Right atrium auricular region (tissue), 2 donors: ENCODE measurements at regions not wholly inside any gene's neighbourhood (a gene's known extent, or its start where the extent isn't known, plus 50 kb on each side); places are given as distances from the start of the nearest gene placed in this dataset.

Experiments used
- DNase-seq: peaks from one replicate; pipeline ENCODE4 v3.0.0-alpha.2; 2019; ENCODE audit warnings: low spot score
- H3K27ac ChIP-seq, 2 donors: fragments of 200-600 bp; sonication (generic); 1 replicate in 1 of 2; 2 replicates in 1 of 2; pipeline ENCODE4 v1.5.1; 2016 to 2019
- H3K27me3 ChIP-seq, 2 donors: fragments of 200-600 bp; sonication (generic); one replicate each; pipeline versions ENCODE4 v1.5.1 to v1.6.0; 2017 to 2019
- H3K36me3 ChIP-seq: fragments of 200-600 bp; sonication (generic); one replicate; pipeline ENCODE4 v1.5.1; 2016
- H3K4me1 ChIP-seq, 2 donors: fragments of 200-600 bp; sonication (generic); one replicate each; pipeline versions ENCODE4 v1.5.1 to v1.6.0; 2017 to 2019
- H3K4me3 ChIP-seq, 2 donors: fragments of 200-600 bp; sonication (generic); 1 replicate in 1 of 2; 2 replicates in 1 of 2; pipeline ENCODE4 v1.5.1; 2017 to 2019; ENCODE audit warnings: mild to moderate bottlenecking in 1 of 2, moderate library complexity in 1 of 2
- H3K9me3 ChIP-seq, 2 donors: fragments of 200-600 bp; sonication (generic); one replicate each; pipeline ENCODE4 v1.5.1; 2019
- TF ChIP-seq, protein P1 (sequence below), 2 donors: fragments of 200-600 bp; sonication (generic); IDR thresholded peaks; one replicate each; pipeline ENCODE4 v1.5.1; 2019; ENCODE audit warnings: antibody characterized with exemption in 2 of 2

DNA sequence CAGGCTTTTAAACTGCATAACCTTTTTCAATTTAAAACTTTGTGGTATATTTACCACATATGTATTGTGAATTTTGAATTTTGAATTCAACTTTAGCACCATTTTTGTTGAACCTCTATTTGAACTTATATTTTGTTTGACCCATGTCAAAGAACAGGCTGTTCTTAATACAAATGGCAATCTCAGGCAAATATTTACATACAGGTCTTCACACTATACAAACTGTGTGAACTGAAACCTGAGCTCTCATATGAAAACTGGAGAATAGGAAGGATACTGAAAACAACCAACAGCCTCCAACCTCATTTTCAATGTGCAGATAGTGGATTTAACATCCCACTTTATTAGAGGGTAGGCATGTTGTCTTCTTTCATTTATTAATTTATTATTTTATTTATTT is 491.8 kb downstream of the KCNJ3 start:
- TF ChIP-seq, protein P1, sequence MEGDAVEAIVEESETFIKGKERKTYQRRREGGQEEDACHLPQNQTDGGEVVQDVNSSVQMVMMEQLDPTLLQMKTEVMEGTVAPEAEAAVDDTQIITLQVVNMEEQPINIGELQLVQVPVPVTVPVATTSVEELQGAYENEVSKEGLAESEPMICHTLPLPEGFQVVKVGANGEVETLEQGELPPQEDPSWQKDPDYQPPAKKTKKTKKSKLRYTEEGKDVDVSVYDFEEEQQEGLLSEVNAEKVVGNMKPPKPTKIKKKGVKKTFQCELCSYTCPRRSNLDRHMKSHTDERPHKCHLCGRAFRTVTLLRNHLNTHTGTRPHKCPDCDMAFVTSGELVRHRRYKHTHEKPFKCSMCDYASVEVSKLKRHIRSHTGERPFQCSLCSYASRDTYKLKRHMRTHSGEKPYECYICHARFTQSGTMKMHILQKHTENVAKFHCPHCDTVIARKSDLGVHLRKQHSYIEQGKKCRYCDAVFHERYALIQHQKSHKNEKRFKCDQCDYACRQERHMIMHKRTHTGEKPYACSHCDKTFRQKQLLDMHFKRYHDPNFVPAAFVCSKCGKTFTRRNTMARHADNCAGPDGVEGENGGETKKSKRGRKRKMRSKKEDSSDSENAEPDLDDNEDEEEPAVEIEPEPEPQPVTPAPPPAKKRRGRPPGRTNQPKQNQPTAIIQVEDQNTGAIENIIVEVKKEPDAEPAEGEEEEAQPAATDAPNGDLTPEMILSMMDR (IDR thresholded peaks at IDR 0.05) = no peak
- Histone ChIP-seq H3K9me3 (no peaks in the 10 kb centered on the region), H3K27me3 (no peaks in the 10 kb centered on the region), H3K4me3 (no peak overlapping the region), H3K36me3 (no peaks in the 10 kb centered on the region), H3K4me1 (no peaks in the 10 kb centered on the region), H3K27ac (no peak overlapping the region)
- no peak for DNase-seq

DNA sequence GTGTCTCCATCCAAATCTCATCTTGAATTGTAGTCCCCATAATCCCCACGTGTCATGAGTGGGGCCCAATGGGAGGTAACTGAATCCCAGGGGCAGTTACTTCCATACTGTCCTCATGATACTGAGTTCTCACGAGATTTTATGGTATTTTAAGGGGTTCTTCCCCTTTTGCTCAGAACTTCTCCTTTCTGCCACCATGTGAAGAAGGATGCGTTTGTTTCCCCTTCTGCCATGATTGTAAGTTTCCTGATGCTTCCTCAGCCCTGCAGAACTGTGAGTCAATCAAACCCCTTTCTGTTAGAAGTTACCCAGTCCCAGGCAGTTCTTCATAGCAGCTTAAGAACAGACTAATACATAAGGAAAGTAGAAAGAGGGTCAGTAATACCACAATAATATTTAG is 480.4 kb downstream of the KCNJ3 start:
- H3K9me3 ChIP-seq = no peaks in the 10 kb centered on the region
- H3K4me3 ChIP-seq = no peak overlapping the region
- H3K36me3 ChIP-seq = no peaks in the 10 kb centered on the region
- TF ChIP-seq, protein P1 (IDR thresholded peaks at IDR 0.05) = no peak
- no peaks in the 10 kb centered on the region for H3K4me1 ChIP-seq
- DNase-seq = no peak
- H3K27ac ChIP-seq = no peak overlapping the region
- no peaks in the 10 kb centered on the region for H3K27me3 ChIP-seq

DNA sequence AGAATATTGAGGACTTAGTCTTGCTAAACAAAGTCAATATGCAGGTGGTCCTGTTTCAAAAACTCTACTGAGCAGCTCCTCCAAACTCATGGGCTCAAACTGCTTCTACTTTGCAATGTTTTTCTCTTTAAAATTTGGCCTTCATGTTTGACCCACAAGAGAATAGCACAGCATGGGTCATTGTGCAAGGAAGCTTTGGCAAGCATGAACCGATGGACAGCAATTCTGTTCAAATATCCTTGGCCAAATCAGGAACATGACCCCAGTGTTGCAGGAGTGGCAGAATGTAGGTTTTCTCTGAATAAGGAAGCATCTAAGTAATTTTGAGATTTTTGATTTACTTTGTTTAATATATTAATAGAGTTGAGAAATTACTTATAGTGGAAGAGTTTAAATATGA is 477.9 kb downstream of the KCNJ3 start:
- Histone ChIP-seq H3K36me3 (no peaks in the 10 kb centered on the region), H3K27ac (no peak overlapping the region), H3K27me3 (no peaks in the 10 kb centered on the region), H3K4me3 (no peak overlapping the region), H3K4me1 (no peaks in the 10 kb centered on the region), H3K9me3 (no peaks in the 10 kb centered on the region)
- no peak for DNase-seq
- TF ChIP-seq, protein P1 (IDR thresholded peaks at IDR 0.05) = no peak

GRCh38 chr2:155169317-155169716 is 470.8 kb downstream of the KCNJ3 start:
- TF ChIP-seq, protein P1 (IDR thresholded peaks at IDR 0.05) = no peak
- Histone ChIP-seq H3K4me3 (no peak overlapping the region), H3K27me3 (no peaks in the 10 kb centered on the region), H3K4me1 (no peaks in the 10 kb centered on the region), H3K9me3 (no peaks in the 10 kb centered on the region), H3K27ac (no peak overlapping the region), H3K36me3 (no peaks in the 10 kb centered on the region)
- DNase-seq = no peak

- DNase-seq = no peak
- Histone ChIP-seq H3K4me3 (no peak overlapping the region), H3K27ac (no peak overlapping the region), H3K36me3 (no peaks in the 10 kb centered on the region), H3K4me1 (no peaks in the 10 kb centered on the region), H3K9me3 (no peaks in the 10 kb centered on the region), H3K27me3 (no peaks in the 10 kb centered on the region)
- TF ChIP-seq, protein P1 (IDR thresholded peaks at IDR 0.05) = no peak
Measured at GRCh38 chr2:155162494-155162893, 464.0 kb downstream of the KCNJ3 start.

DNA sequence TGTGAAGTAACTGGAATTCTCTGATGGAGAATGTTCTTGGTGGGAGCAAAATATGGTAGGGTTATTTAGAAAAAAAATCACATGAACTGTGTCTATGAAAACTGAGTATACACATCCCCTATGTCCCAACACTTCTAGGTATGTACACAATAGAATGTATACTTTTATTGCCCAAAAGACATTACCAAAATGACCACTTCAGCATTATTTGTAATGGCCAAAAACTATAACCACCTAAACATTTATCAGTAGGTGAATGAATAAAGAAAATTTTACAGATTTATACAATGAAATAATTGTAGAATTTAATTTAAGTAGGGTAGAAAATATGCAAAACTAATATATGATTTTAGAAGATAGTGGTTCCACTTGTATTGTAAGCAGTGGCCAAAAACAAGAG is 462.8 kb downstream of the KCNJ3 start:
- H3K27ac ChIP-seq = no peak overlapping the region
- H3K4me1 ChIP-seq = no peaks in the 10 kb centered on the region
- no peak for DNase-seq
- no peaks in the 10 kb centered on the region for H3K27me3 ChIP-seq
- H3K4me3 ChIP-seq = no peak overlapping the region
- TF ChIP-seq, protein P1 (IDR thresholded peaks at IDR 0.05) = no peak
- H3K9me3 ChIP-seq = no peaks in the 10 kb centered on the region
- H3K36me3 ChIP-seq = no peaks in the 10 kb centered on the region
